ENCODE measurements at regions not wholly inside any gene's neighbourhood (a gene's known extent, or its start where the extent isn't known, plus 50 kb on each side); places are given as distances from the start of the nearest gene placed in this dataset.

DNA sequence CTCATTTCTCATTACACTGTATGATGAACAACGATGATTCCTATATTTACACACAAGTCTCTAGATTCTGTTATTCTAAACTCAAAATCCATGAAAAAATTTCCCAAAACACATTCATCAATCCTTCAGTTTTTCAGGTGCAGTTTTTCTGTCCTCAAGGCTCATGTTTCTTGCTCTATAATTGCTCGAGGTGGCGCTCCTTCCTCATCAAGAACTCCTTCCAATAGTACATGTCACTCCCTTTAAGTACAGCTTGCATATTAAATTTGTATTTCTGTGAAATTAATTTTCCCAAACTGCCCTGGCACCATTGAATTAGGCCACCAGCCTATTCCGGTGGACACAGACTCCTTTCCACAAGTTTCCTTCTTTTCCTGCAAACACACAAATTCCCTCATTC is 188.7 kb upstream of the MINDY3 start:
- TF ChIP-seq FOS (IDR thresholded peaks at IDR 0.05; ENCODE audit: borderline replicate concordance, insufficient read depth, low read length), result no peak
- TF ChIP-seq, protein P1, sequence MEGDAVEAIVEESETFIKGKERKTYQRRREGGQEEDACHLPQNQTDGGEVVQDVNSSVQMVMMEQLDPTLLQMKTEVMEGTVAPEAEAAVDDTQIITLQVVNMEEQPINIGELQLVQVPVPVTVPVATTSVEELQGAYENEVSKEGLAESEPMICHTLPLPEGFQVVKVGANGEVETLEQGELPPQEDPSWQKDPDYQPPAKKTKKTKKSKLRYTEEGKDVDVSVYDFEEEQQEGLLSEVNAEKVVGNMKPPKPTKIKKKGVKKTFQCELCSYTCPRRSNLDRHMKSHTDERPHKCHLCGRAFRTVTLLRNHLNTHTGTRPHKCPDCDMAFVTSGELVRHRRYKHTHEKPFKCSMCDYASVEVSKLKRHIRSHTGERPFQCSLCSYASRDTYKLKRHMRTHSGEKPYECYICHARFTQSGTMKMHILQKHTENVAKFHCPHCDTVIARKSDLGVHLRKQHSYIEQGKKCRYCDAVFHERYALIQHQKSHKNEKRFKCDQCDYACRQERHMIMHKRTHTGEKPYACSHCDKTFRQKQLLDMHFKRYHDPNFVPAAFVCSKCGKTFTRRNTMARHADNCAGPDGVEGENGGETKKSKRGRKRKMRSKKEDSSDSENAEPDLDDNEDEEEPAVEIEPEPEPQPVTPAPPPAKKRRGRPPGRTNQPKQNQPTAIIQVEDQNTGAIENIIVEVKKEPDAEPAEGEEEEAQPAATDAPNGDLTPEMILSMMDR (IDR thresholded peaks at IDR 0.05; ENCODE audit: extremely low read depth in 1 of 2, insufficient read depth in 1 of 2, low read depth in 1 of 2, low read length in 2 of 2), result no peak
- no peak for TF ChIP-seq POLR2A (IDR thresholded peaks at IDR 0.05; ENCODE audit: low read depth, low read length)
- no peak for TF ChIP-seq EZH2 (IDR thresholded peaks at IDR 0.05; ENCODE audit: borderline replicate concordance, low read depth, low read length, severe bottlenecking)
- TF ChIP-seq JUN (IDR thresholded peaks at IDR 0.05; ENCODE audit: borderline replicate concordance, insufficient read depth, insufficient read length, low read depth), result no peak
- TF ChIP-seq MYC (IDR thresholded peaks at IDR 0.05; ENCODE audit: low read depth, low read length), result no peak
- TF ChIP-seq, protein P2, sequence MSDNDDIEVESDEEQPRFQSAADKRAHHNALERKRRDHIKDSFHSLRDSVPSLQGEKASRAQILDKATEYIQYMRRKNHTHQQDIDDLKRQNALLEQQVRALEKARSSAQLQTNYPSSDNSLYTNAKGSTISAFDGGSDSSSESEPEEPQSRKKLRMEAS (IDR thresholded peaks at IDR 0.05; ENCODE audit: insufficient read depth, insufficient read length), result no peak
- TF ChIP-seq POLR2AphosphoS5 (IDR thresholded peaks at IDR 0.05; ENCODE audit: insufficient read depth, low read depth, low read length), result no peak
- TF ChIP-seq GATA2 (IDR thresholded peaks at IDR 0.05; ENCODE audit: insufficient read depth, insufficient read length, low read depth, low read length), result no peak
- Histone ChIP-seq H3K9me3 (replicated peaks; ENCODE audit: control insufficient read depth, insufficient read depth, low read length) (no peaks in the 10 kb centered on the region), H3K79me2 (ENCODE audit: control insufficient read depth, insufficient read depth, low read length) (no peaks in the 10 kb centered on the region), H3K9me1 (replicated peaks; ENCODE audit: control insufficient read depth, extremely low read depth, insufficient read depth, low read length) (no peaks in the 10 kb centered on the region), H3K4me3 (replicated peaks in 1 of 3; ENCODE audit: insufficient read depth in 1 of 3, low read depth in 1 of 3, low read length in 3 of 3) (no peak overlapping the region), H3K27ac (ENCODE audit: insufficient read depth, low read depth, low read length) (no peak overlapping the region), H2AFZ (ENCODE audit: low read depth, low read length) (no peak overlapping the region), H3K4me2 (ENCODE audit: insufficient read depth, low read length) (no peak overlapping the region), H3K27me3 (ENCODE audit: control insufficient read depth in 2 of 2, insufficient read depth in 2 of 2, low read length in 2 of 2) (no peaks in the 10 kb centered on the region), H3K36me3 (ENCODE audit: control insufficient read depth in 2 of 2, extremely low read depth in 1 of 2, insufficient read depth in 2 of 2, low read length in 2 of 2) (no peaks in the 10 kb centered on the region), H4K20me1 (replicated peaks; ENCODE audit: control insufficient read depth, extremely low read depth, insufficient read depth, low read length) (no peaks in the 10 kb centered on the region), H3K4me1 (ENCODE audit: control insufficient read depth, extremely low read depth, insufficient read depth, low read length) (no peaks in the 10 kb centered on the region), H3K9ac (replicated peaks; ENCODE audit: extremely low read depth, insufficient read depth, low read length) (no peak overlapping the region)
- dilution Hi-C loops (cut with MboI; ENCODE audit: extremely low pct_ligation_motif_present, low sequenced_read_pairs), result no loop called here
- BruUV-seq (replicated peaks), result no TSS peak
- DNase-seq (ENCODE audit: low read depth, low spot score) (no peak), FAIRE-seq (no peak)
- intact Hi-C loops (cut with micrococcal nuclease), result no loop called here
- POLR2A ChIA-PET, result no interaction called here
- CTCF ChIA-PET, result no interaction called here

Data from endothelial cell of umbilical vein (primary cell).